ENCODE measurements at regions not wholly inside any gene's neighbourhood (a gene's known extent, or its start where the extent isn't known, plus 50 kb on each side); places are given as distances from the start of the nearest gene placed in this dataset.

DNA sequence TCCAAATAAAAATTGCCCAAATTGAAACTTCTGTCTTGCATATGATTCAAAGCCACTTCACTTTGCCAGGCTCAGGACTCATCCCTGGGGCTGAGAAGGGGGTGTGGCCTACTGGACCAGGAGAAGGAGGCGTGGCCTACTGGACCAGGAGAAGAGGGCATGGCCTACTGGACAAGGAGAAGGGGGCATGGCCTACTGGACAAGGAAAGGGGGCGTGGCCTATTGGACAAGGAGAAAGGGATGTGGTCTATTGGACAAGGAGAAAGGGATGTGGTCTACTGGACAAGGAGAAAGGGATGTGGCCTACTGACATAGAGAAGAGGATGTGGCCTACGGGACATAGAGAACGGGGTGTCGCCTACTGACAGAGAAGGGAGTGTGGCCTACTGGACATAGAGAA is 405.3 kb downstream of the RRAGC start:
- DNase-seq = no peak

GRCh38 chr1:38452246-38452645 is 405.7 kb upstream of the POU3F1 start:
- DNase-seq = no peak

DNA sequence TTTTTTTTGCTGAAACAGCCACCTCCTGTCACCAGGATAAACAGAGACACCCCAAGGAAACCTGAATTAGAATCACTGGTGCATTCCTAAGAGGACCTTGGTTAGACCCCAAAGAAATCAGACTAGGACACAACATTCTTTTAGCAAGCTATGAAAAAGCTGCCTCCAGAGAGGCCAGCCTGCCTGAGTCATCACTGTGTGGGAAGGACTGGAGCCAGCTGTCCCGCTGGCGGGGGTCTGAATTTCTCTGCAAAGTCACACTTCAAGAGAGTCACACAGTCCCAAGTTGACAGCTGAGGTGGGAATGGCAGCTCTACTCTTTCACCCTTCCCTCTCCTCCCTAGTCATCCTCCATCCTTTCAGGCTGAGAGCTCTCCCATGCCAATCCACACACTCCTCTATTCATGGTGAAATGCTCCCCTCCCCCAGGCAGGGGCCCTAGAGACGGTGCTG is 405.0 kb upstream of the POU3F1 start:
- DNase-seq = no peak

- no peak for DNase-seq
These were observed 402.3 kb upstream of the POU3F1 start for GRCh38 chr1:38448893-38449292.

DNA sequence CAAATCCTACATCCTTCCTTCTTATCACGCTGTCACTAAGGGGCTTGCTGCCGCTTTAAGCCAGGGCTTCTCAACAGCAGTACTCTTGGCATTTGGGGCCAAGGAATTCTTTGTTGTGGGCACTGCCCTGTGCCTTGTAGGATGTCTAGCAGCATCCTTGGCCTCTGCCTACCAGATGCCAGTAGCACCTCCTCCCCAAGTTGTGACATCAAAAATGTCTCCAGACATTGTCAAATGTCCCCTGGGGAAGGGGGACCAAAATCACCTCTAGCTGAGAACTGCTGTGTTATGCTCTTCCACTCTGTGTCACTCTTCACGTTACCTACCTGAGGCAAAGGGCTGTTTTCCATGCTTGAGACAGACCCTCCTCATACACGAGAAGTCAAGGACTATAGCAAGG is 400.3 kb upstream of the POU3F1 start:
- no peak for DNase-seq

GRCh38 chr1:38444770-38445442 is 398.3 kb upstream of the POU3F1 start:
- no peak for DNase-seq

- no peak for DNase-seq
These were observed 397.7 kb upstream of the POU3F1 start for GRCh38 chr1:38444311-38444710.

- no peak for DNase-seq
These were observed 393.8 kb upstream of the POU3F1 start for GRCh38 chr1:38440402-38440801.

DNA sequence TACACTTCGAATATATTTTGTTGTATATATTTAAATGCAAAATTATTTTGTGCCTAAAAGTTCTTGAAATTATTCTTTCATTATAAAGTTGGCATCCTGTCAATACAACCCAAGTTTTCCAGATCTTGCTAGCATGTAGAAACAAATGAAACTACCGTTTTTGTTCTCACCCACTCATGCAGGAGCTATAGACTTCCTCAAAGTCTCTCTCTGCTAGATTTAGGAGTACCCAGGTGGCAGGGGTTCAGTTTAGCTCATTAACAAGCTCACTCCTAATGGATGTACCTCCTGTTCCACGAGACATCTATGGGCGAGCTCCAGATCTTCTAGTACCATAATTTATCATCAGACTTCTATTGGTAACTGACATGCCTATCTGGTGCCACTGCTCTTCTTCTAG is 390.2 kb upstream of the POU3F1 start:
- no peak for DNase-seq

- no peak for DNase-seq
These were observed 389.4 kb upstream of the POU3F1 start for GRCh38 chr1:38436006-38436405.

DNA sequence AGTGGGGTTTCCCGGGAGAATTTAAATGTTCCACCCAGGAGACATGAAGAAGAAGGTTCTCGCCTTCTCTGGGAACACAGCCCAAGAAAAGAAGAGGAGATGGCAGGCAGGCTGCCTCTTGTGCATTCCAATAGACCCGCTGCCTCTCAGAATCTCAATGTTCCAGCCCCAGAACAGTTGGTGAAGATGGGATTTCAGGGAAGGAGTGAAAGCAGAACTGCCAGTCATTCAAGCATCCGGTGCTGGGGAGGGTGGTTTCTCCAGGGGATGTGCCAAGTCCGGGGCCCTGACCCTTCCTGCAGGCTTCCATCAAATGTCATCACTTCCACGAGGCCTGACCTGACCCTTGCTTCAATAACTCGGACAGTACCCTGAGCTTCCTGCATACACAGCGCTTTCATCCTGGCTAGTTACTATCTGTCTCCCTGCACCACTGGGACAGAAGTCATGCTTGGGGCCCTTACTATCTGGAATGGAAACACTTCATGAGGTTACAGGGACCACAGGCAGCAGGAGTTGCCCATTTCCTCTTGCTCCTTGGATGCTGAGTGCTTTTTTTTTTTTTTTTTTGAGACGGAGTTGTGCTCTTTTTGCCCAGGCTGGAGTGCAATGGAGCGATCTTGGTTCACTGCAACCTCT is 386.6 kb upstream of the POU3F1 start:
- DNase-seq = no peak

DNA sequence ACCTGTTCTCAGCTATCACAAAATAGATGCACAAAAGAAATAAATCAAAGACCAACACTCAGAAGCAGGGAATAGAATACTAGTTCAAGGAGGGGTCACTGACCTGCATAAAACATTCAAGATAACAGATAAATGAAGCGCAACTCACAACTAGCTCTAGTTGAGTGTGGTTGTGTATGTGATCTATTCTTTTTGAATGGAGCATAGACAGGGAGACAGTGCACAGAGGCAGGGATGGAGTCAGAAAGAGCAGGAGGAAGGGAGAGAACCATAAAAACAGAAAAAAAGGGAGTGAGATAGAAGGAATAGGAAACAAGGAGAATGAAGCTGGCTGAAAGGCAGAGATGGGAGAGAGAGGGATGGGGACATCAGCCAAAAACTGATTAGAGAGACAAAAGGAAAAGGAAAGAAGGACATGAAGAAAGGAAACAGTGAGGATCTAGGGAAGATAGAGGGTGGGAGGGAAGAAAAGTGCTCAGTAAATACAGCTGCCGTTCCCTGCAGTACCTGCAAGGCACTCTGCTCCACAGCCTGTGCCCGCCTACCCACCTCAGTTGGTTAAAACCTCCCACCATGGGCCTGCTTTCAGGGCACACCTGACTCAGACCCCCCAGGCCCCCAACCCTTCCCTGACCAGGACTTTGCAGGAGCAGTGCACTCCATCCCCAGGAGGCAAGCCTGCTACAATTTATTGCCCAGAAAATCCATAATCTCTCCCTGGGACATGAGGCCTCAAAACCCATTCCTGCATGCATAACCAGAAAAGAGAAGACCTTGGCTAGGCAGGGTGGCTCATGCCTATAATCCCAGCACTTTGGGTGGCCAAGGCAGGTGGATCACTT is 385.2 kb upstream of the POU3F1 start:
- DNase-seq = no peak

GRCh38 chr1:38430949-38431348 is 384.4 kb upstream of the POU3F1 start:
- no peak for DNase-seq

- no peak for DNase-seq
These were observed 378.1 kb upstream of the POU3F1 start for GRCh38 chr1:38424677-38425076.

DNA sequence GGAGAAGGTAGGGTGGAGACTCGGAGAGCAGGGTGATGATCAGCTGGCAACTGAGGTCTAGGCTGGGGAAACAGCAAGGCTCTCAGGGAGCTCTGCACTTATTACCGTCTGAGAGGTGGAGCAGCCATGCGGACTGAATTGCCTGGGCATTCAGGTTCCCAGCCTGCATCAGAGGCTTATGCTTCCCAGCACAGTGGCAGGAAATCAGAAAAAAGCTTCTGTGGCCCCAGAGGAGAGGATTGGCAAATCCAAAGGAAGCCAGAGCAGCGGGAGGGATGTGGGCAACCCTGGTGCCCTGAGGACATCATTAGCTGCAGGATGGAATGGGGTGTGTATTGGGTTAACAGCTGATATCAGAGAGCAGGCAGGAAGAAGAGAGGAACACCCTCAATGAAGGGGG is 374.1 kb upstream of the POU3F1 start:
- DNase-seq = no peak

GRCh38 chr1:38418195-38419030 is 371.8 kb upstream of the POU3F1 start:
- DNase-seq = no peak

- DNase-seq = no peak
These were observed 357.1 kb upstream of the POU3F1 start for GRCh38 chr1:38403667-38404066.

DNA sequence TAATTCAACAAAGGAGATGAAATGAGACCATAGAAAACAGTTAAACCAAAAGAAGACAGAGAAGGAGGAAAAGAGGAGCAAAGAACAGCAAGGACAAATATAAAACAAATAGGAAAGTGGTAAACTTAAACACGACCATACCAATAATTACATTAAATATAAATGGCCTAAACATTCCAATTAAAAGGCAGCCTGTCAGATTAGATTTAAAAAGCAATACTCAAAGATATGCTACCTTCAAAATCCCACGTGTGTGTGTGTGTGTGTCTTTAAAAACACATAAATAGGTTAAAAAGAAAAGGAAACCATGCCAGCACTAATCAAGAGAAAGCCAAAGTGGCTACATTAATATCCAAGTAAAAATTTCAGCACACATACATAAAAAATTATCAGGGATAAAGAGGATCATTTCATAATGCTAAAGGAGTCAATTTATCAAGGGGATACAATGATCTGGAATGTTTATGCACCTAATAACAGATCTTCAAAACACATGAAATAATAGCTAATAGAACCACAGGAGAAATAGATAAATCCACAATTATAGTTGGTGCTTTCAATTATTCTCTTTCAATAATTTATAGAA is 355.7 kb upstream of the POU3F1 start:
- DNase-seq = no peak

DNA sequence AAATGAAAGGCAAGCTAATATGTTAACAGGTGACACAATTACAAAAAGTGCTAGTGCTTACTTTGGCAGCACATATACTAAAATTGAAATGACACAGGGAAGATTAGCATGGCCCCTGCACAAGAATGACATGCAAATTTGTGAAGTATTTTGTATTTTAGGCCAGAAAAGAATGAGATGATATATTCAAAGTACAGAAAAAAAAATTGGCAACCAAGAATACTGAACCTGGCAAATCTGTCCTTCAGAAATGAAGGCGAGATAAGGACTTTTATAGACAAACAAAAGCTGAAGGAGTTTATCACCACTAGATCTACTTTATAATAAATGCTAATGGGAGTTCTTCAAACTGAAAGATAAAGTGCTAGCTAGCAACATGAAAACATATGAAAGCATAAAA is 350.0 kb upstream of the POU3F1 start:
- DNase-seq = no peak

DNA sequence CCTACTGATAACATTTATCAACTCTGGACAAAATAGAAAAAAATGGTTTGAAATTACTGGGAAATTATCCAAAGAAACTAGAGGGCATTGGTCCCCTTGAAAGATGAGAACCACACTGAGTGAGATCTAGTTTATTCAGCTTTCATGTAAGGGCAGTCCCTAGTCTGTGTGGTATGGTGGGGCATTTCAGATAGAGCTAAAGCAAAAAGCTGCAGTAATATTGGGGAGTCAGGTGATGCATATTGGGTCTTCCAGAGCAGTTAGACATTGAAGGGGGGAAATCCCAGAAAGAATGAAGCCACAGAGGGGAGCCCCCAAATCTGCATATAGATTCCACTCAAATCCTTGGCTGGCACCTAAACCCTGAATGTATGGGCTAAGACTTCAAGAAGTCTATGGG is 347.7 kb upstream of the POU3F1 start:
- DNase-seq = no peak

DNA sequence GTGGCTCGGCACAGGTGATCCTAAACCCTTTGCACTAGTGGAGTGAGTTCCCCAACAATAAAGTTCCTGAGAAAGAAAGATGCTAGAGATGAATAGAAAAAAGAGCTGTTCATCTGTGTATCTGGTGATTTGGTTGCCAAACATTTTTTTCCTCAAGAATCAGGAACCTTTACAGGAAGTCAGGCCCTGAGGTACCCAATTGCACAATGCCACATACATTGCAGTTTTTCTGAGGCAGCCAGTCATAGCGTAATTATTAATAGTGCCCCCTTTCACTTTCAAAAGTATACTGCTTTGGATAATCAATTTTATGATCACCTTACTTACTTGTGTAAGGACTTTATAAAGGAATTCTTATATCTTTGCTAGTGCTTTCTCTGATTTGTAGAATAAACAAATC is 346.3 kb upstream of the POU3F1 start:
- DNase-seq = no peak

DNA sequence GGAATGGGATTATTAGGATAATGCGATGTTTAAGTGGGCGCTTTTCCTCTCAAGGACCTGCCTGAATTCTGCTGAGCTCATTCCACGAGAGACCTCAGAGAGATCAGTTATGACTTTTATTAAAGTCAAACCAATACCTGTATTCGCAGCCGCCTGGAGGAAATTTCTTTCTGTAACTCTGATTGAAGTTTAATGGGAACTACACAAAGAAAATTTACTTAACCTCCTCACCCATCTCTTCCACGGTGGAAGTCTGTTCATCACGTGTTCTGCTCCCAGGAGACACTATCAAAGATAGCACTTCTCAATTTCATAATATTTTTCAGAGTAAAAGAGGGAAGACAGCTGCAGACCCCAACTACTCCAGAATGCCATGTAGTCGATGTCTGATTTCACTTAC is 334.7 kb upstream of the POU3F1 start:
- no peak for DNase-seq

DNA sequence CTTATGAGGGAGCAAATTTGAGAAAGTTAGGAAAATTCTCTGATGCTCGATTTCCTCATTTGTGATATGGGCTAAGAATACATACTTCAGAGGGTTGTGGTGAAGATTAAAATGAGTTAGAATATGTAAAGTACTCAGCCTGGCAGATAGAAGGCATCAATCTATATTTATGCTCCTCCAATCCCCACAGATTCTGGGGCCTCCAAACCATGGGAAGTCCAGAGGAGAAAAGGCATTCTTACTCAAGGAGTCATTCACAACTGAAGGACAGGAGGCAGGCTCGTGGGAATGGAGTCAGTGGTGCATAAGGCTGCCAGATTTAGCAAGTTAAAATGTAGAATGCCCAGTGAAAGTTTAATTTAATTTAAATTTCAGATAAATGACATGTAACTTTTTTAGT is 330.0 kb upstream of the POU3F1 start:
- no peak for DNase-seq
